HFF-Myc (cell line): ENCODE measurements at regions not wholly inside any gene's neighbourhood (a gene's known extent, or its start where the extent isn't known, plus 50 kb on each side); places are given as distances from the start of the nearest gene placed in this dataset.

Experiments used
- DNase-seq: peaks from one replicate; pipeline ENCODE4 v3.0.0-alpha.2; 2011; ENCODE audit warnings: low read depth; ENCODE audit errors: extremely low read depth
- H3K4me3 ChIP-seq: replicated peaks from 2 replicates; pipeline ENCODE4 v1.5.1; 2011; ENCODE audit warnings: low read depth, mild to moderate bottlenecking, control low read depth, low read length
- TF ChIP-seq, protein P1 (sequence below): IDR thresholded peaks from 2 replicates; pipeline ENCODE4 v1.5.1; 2012; ENCODE audit warnings: mild to moderate bottlenecking, low read depth, low read length, control low read depth; ENCODE audit errors: missing control alignments

GRCh38 chr18:28331551-28331950, 154.6 kb upstream of the CDH2 start:
- TF ChIP-seq, protein P1, sequence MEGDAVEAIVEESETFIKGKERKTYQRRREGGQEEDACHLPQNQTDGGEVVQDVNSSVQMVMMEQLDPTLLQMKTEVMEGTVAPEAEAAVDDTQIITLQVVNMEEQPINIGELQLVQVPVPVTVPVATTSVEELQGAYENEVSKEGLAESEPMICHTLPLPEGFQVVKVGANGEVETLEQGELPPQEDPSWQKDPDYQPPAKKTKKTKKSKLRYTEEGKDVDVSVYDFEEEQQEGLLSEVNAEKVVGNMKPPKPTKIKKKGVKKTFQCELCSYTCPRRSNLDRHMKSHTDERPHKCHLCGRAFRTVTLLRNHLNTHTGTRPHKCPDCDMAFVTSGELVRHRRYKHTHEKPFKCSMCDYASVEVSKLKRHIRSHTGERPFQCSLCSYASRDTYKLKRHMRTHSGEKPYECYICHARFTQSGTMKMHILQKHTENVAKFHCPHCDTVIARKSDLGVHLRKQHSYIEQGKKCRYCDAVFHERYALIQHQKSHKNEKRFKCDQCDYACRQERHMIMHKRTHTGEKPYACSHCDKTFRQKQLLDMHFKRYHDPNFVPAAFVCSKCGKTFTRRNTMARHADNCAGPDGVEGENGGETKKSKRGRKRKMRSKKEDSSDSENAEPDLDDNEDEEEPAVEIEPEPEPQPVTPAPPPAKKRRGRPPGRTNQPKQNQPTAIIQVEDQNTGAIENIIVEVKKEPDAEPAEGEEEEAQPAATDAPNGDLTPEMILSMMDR = no peak
- H3K4me3 ChIP-seq = no peak overlapping the region
- no peak for DNase-seq

- no peak for DNase-seq
- TF ChIP-seq, protein P1 = no peak
Measured at GRCh38 chr18:28313602-28314001, 136.7 kb upstream of the CDH2 start.

DNA sequence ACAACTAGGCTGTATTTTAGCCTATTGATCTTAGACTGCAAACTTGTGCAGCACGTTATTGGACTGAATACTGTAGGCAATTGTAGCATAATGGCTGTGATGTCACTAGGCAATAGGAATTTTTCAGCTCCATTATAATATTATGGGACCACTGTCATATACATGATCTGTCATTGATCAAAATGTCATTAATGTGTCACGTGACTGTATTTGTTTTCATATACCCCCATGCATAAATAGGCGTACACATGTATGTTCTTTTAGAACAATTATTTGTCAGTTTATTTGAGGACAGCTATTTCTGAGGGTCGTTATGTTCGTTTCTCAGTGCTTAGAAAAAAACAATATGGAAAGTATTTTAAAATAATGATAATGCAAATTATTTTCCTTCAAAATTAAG, 111.9 kb upstream of the CDH2 start:
- TF ChIP-seq, protein P1 = no peak
- H3K4me3 ChIP-seq = no peak overlapping the region
- no peak for DNase-seq

More at GRCh38 chr18:28313602-28314001, 136.7 kb upstream of the CDH2 start:
- no peak overlapping the region for H3K4me3 ChIP-seq

GRCh38 chr18:28287146-28287545, 110.2 kb upstream of the CDH2 start:
- no peak overlapping the region for H3K4me3 ChIP-seq
- TF ChIP-seq, protein P1 = no peak
- no peak for DNase-seq

- no peak for DNase-seq
- TF ChIP-seq, protein P1 = no peak
Measured at GRCh38 chr18:28284132-28284531, 107.2 kb upstream of the CDH2 start.

GRCh38 chr18:28281400-28281799, 104.5 kb upstream of the CDH2 start:
- DNase-seq = no peak
- TF ChIP-seq, protein P1 = no peak
- H3K4me3 ChIP-seq = no peak overlapping the region

More at GRCh38 chr18:28284132-28284531, 107.2 kb upstream of the CDH2 start:
- no peak overlapping the region for H3K4me3 ChIP-seq

GRCh38 chr18:28269750-28270149, 92.8 kb upstream of the CDH2 start:
- TF ChIP-seq, protein P1 = no peak
- no peak for DNase-seq
- no peak overlapping the region for H3K4me3 ChIP-seq
